Smooth muscle cell (in vitro differentiated cells): ENCODE measurements at regions not wholly inside any gene's neighbourhood (a gene's known extent, or its start where the extent isn't known, plus 50 kb on each side); places are given as distances from the start of the nearest gene placed in this dataset.

ENCODE experiments used
- DNase-seq: peaks from one replicate; lab custom pipeline; 2025; ENCODE audit not compliant: unreplicated experiment; lab: John Stamatoyannopoulos, UW
- H2AFZ ChIP-seq: fragments of 200-600 bp; sonication (generic); 2 replicates; pipeline ENCODE4 v1.6.0; 2016; ENCODE audit warnings: antibody characterized with exemption, low read depth, mild to moderate bottlenecking
- H3F3A ChIP-seq: fragments of 200-600 bp; sonication (generic); 2 replicates; pipeline ENCODE4 v1.6.0; 2017; ENCODE audit warnings: antibody characterized with exemption, low read depth
- H3K27ac ChIP-seq: fragments of 200-600 bp; sonication (generic); 2 replicates; pipeline ENCODE4 v1.5.1; 2016; ENCODE audit warnings: low read depth, mild to moderate bottlenecking
- H3K27me3 ChIP-seq: fragments of 200-600 bp; sonication (generic); 2 replicates; pipeline ENCODE4 v1.6.1; 2016; ENCODE audit warnings: low read depth, mild to moderate bottlenecking
- H3K36me3 ChIP-seq: fragments of 200-600 bp; sonication (generic); 2 replicates; pipeline ENCODE4 v1.5.1; 2016; ENCODE audit warnings: low read depth
- H3K4me1 ChIP-seq: fragments of 200-600 bp; sonication (generic); 2 replicates; pipeline ENCODE4 v1.5.1; 2016; ENCODE audit warnings: low read depth
- H3K4me2 ChIP-seq: fragments of 200-600 bp; sonication (generic); 2 replicates; pipeline ENCODE4 v1.6.0; 2016; ENCODE audit warnings: mild to moderate bottlenecking
- H3K4me3 ChIP-seq: fragments of 200-600 bp; sonication (generic); 2 replicates; pipeline ENCODE4 v1.5.1; 2016; ENCODE audit warnings: mild to moderate bottlenecking
- H3K79me2 ChIP-seq: fragments of 200-600 bp; sonication (generic); 2 replicates; pipeline ENCODE4 v1.6.0; 2016; ENCODE audit warnings: low read depth, mild to moderate bottlenecking
- H3K9ac ChIP-seq: fragments of 200-600 bp; sonication (generic); 2 replicates; pipeline ENCODE4 v1.6.0; 2016; ENCODE audit warnings: low read depth
- H3K9me3 ChIP-seq: fragments of 200-600 bp; sonication (generic); replicated peaks from 2 replicates; pipeline ENCODE4 v1.5.1; 2016; ENCODE audit warnings: low read depth
- H4K20me1 ChIP-seq: fragments of 200-600 bp; sonication (generic); 2 replicates; pipeline ENCODE4 v1.6.0; 2016; ENCODE audit warnings: low read depth
- CTCF ChIP-seq: fragments of 200-600 bp; sonication (generic); IDR thresholded peaks from 2 replicates; pipeline ENCODE4 v1.5.1; 2017; ENCODE audit warnings: borderline replicate concordance, mild to moderate bottlenecking, antibody characterized with exemption; ENCODE audit not compliant: insufficient read depth, poor library complexity, severe bottlenecking
- WGBS: methylation state at CpG from one replicate; pipeline ENCODE4 v1.1.7; 2016; ENCODE audit warnings: low lambda C conversion rate; 5-methylcytosine and 5-hydroxymethylcytosine counted together

GRCh38 chr4:132125131-132125530, 1024.0 kb upstream of the PCDH10 start:
- no peaks in the 10 kb centered on the region for H3K9me3 ChIP-seq
- H3K79me2 ChIP-seq: no peaks in the 10 kb centered on the region
- H4K20me1 ChIP-seq: no peaks in the 10 kb centered on the region
- no peak overlapping the region for H3K4me3 ChIP-seq
- no peak overlapping the region for H3K9ac ChIP-seq
- no peaks in the 10 kb centered on the region for H3K4me1 ChIP-seq
- no peak for DNase-seq
- H3K4me2 ChIP-seq: no peak overlapping the region
- H3K27ac ChIP-seq: no peak overlapping the region
- no peaks in the 10 kb centered on the region for H3K36me3 ChIP-seq
- no peak for TF ChIP-seq CTCF
- 16% methylated on average over 2 of the region's 2 CpGs for WGBS
- no peaks in the 10 kb centered on the region for H3F3A ChIP-seq
- H3K27me3 ChIP-seq: no peaks in the 10 kb centered on the region
- H2AFZ ChIP-seq: no peak overlapping the region

DNA sequence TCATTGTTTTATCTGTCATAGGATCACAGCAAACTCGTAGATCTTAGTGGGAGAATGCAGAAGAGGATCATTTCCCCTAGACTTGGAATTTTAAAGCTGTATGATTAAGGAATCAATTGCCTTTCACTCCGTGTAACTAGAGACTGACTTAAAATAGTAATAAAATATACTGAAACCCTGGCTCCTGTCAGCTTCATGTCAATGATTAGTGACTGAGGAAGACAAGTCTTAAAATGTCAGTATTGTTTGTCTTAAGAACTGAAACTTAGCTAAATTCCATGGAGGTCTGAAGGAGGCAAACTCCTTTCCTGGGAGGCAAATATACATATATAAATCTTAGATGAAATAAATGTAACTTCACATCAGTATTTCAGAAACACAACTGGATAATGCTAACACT, 1016.7 kb upstream of the PCDH10 start:
- Histone ChIP-seq H3K4me1 (no peaks in the 10 kb centered on the region), H3K79me2 (no peaks in the 10 kb centered on the region), H3F3A (no peaks in the 10 kb centered on the region), H2AFZ (no peak overlapping the region), H3K4me3 (no peak overlapping the region), H4K20me1 (no peaks in the 10 kb centered on the region), H3K36me3 (no peaks in the 10 kb centered on the region), H3K27me3 (no peaks in the 10 kb centered on the region), H3K27ac (no peak overlapping the region), H3K4me2 (no peak overlapping the region), H3K9me3 (no peaks in the 10 kb centered on the region), H3K9ac (no peak overlapping the region)
- no peak for TF ChIP-seq CTCF
- WGBS: 79% methylated on average over 2 of the region's 2 CpGs
- DNase-seq: no peak

DNA sequence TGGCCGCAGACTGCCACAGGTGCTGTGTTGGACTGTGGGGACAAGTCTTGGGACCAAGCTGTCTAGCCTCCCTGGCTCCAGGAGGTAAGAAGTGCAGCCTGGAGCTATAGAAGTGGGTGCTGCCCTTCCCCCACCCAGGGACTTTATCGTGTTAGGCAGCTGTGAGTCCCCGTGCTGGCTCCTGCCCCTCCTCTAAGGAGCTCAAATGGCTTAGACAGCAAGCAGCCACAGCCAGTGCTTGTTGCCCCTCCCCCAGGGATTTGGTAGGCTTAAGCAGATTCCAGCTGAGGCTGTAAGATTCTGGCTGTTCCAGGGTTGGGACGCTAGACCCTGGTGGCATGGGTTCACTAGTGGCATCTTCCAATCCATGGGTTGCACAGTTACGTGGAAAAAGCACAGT, 979.4 kb upstream of the PCDH10 start:
- no peak for DNase-seq
- no peaks in the 10 kb centered on the region for H3K79me2 ChIP-seq
- no peak overlapping the region for H3K4me2 ChIP-seq
- H3F3A ChIP-seq: no peaks in the 10 kb centered on the region
- H3K27me3 ChIP-seq: no peaks in the 10 kb centered on the region
- H3K27ac ChIP-seq: no peak overlapping the region
- H3K9me3 ChIP-seq: no peaks in the 10 kb centered on the region
- H3K4me3 ChIP-seq: no peak overlapping the region
- H4K20me1 ChIP-seq: no peaks in the 10 kb centered on the region
- H3K9ac ChIP-seq: no peak overlapping the region
- TF ChIP-seq CTCF: no peak
- H2AFZ ChIP-seq: no peak overlapping the region
- H3K36me3 ChIP-seq: no peaks in the 10 kb centered on the region
- no peaks in the 10 kb centered on the region for H3K4me1 ChIP-seq
- WGBS: 73% methylated on average over 5 of the region's 5 CpGs

- 68% methylated on average over 2 of the region's 2 CpGs for WGBS
- TF ChIP-seq CTCF: no peak
- Histone ChIP-seq H3K4me2 (no peak overlapping the region), H3K9ac (no peak overlapping the region), H3K4me1 (no peaks in the 10 kb centered on the region), H2AFZ (no peak overlapping the region), H3K36me3 (no peaks in the 10 kb centered on the region), H4K20me1 (no peaks in the 10 kb centered on the region), H3K4me3 (no peak overlapping the region), H3K9me3 (no peaks in the 10 kb centered on the region), H3K27ac (no peak overlapping the region), H3K27me3 (no peaks in the 10 kb centered on the region), H3K79me2 (no peaks in the 10 kb centered on the region), H3F3A (no peaks in the 10 kb centered on the region)
- DNase-seq: no peak
Observed at GRCh38 chr4:132180020-132180427, 969.1 kb upstream of the PCDH10 start.
